Activated CD4-positive, alpha-beta T cell treated with anti-CD3 and anti-CD28 coated beads for 48 hours (primary cell): ENCODE measurements at regions not wholly inside any gene's neighbourhood (a gene's known extent, or its start where the extent isn't known, plus 50 kb on each side); places are given as distances from the start of the nearest gene placed in this dataset.

Experiments used
- DNase-seq: peaks from one replicate; pipeline ENCODE4 v3.0.0-alpha.2; 2020

- DNase-seq, result no peak
Measured at GRCh38 chr12:91418221-91419090, 235.8 kb upstream of the DCN start.

- DNase-seq, result no peak
Measured at GRCh38 chr12:91417650-91418049, 235.0 kb upstream of the DCN start.

GRCh38 chr12:91414636-91415035 lies 232.0 kb upstream of the DCN start:
- no peak for DNase-seq

- no peak for DNase-seq
Measured at GRCh38 chr12:91413581-91414546, 231.2 kb upstream of the DCN start.

- DNase-seq, result no peak
Measured at GRCh38 chr12:91406920-91407341, 224.3 kb upstream of the DCN start.

- no peak for DNase-seq
Measured at GRCh38 chr12:91404441-91404840, 221.8 kb upstream of the DCN start.

GRCh38 chr12:91401190-91401589 lies 218.6 kb upstream of the DCN start:
- no peak for DNase-seq

GRCh38 chr12:91400271-91400670 lies 217.7 kb upstream of the DCN start:
- DNase-seq, result no peak

GRCh38 chr12:91397866-91398532 lies 215.4 kb upstream of the DCN start:
- DNase-seq, result no peak

GRCh38 chr12:91396293-91396692 lies 213.7 kb upstream of the DCN start:
- no peak for DNase-seq

GRCh38 chr12:91395628-91396135 lies 213.1 kb upstream of the DCN start:
- no peak for DNase-seq

- no peak for DNase-seq
Measured at GRCh38 chr12:91394903-91395302, 212.3 kb upstream of the DCN start.

- no peak for DNase-seq
Measured at GRCh38 chr12:91388573-91388972, 206.0 kb upstream of the DCN start.

GRCh38 chr12:91387461-91388134 lies 205.0 kb upstream of the DCN start:
- DNase-seq, result no peak

GRCh38 chr12:91384806-91385205 lies 202.2 kb upstream of the DCN start:
- no peak for DNase-seq

GRCh38 chr12:91384366-91384765 lies 201.7 kb upstream of the DCN start:
- DNase-seq, result no peak

- DNase-seq, result no peak
Measured at GRCh38 chr12:91383099-91383498, 200.5 kb upstream of the DCN start.

GRCh38 chr12:91382081-91382543 lies 199.5 kb upstream of the DCN start:
- peak; percentile 88 for DNase-seq

- peak; percentile 5 for DNase-seq
Measured at GRCh38 chr12:91381309-91381804, 198.7 kb upstream of the DCN start.

- DNase-seq, result no peak
Measured at GRCh38 chr12:91380631-91381030, 198.0 kb upstream of the DCN start.

- no peak for DNase-seq
Measured at GRCh38 chr12:91379051-91379775, 196.6 kb upstream of the DCN start.
